IPS DF 4.7 (cell line): ENCODE measurements at regions not wholly inside any gene's neighbourhood (a gene's known extent, or its start where the extent isn't known, plus 50 kb on each side); places are given as distances from the start of the nearest gene placed in this dataset.

Experiments
- DNase-seq: peaks from one replicate; pipeline ENCODE4 v3.0.0-alpha.2; 2013; ENCODE audit warnings: low spot score; ENCODE audit errors: extremely low read depth

DNA sequence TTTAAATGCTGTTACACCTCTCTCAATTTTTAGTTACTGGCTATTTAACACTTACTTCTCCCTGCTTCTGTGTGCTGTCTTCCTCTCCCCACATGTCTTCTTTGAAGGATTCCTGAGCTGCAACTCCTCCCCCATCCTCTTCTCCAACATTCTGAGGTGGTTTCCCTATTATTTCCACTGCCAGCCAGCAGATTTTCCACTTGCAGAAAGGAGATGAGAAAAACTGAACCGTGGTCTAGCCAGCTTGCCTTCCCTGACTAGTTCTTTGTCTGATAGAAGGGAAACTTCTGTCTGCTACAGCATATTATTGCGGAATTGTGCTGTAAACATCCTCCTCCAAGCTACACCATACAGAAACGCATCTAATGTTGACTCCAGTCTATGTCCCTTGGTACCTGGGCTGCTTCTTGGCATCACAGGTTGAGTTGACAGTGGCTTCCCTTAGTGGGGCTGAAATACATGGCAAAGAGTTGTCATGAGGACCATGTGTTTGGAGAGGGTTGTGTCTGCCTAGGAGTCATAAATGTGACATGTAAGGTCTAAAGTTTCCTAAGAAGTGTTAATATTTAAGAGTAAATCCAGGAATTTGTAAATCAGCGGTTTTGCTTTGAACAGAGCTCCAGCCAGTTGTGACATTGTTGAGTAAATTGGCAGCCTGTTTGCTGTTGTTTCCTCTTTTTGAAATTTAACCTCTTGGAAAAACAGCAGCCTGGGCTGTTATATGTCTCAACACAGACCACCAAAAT is 68.3 kb upstream of the RND3 start:
- DNase-seq, result no peak

- DNase-seq, result no peak
Observed at GRCh38 chr2:150554046-150554445, 66.6 kb upstream of the RND3 start.

DNA sequence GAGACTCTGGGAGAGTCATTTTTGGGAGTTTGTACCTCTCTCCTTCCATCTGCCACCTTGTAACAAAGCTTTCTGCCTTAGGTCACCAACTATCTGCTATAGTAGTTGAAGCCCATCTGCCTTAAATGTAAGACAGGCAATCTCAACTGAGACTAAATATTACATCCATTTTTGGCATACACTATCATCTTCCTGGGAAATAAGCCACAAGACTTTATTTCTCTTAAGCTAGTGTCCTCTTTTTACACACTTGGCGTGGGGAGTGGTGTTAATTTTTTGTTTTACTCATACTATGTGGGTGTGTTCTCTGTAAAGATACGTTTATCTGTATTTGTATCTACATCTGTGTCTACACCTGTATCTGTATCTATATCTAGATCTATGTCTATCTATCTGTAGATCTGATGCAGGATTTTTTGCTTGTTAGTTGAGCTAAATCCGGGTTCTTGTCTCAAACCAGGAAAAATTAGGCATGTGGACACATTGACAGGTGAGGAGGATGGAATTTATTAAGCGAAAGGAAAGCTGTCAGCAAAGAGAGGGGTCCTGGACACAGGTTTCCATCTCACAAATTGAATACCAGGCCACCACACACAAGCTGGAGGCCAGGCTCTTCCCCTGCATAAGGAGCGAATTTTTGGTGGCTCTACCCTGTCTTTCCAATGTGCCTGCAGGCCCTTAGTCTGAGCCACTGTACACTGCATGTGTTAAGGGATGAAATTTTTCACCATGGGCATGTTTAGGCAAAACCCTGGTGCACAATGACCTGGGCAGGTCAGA is 64.8 kb upstream of the RND3 start:
- no peak for DNase-seq

GRCh38 chr2:150549381-150549780 is 61.9 kb upstream of the RND3 start:
- DNase-seq, result no peak

DNA sequence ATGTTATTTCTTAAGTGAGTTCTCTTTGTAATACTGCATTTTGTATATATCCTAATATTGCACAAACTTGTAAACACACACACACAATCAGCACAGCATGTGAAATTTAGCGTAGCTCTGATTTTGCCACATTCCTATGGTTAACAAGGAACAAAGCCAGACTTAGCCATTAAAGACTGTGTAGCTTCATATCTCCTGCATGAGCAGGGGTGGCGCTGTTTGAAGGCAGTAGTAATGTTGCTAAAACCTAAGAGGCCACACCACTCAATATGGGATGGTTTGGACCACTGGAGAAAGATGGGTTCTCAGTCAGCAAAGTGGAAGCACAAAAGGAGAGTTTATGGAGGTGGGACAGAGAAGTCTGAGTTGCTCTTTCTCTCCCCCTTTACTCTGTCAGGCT is 61.1 kb upstream of the RND3 start:
- DNase-seq, result no peak

DNA sequence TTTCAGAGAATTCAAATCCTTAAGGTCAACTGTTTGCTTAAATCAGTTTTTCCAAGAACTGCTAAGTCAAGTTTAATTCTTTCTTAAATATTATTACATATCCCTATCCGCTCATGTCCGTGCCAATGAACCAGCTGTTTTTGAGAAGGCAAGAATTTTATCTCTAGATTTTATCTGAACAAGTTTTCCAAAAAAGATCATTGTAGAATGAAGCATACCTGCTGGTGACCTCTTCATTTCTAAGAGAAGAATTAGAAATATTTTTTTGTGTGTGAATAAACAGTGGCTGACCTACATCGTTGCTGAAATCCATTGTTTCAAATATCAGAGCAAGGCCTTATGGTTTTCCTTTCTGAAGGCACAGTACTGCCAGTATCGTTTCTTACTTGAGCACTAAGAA is 58.4 kb upstream of the RND3 start:
- DNase-seq, result no peak

DNA sequence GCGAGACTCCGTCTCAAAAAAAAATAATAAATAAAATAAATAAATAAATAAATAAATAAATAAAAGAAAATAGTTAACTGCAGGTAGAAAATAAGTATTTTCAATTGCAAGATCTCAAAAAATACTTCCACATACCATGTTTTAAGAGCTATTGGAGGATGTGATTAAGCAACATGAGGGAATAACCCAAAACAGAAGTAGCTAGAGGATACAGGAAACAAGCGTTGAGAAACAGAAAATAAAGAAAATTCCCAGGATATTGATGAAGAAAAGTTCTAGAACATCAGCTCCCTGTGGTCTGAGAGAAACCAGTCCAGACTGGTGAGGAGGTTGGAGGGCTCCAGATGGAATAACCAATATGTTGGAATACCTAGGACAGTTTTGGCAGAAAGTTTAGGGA is 57.3 kb upstream of the RND3 start:
- DNase-seq, result no peak

DNA sequence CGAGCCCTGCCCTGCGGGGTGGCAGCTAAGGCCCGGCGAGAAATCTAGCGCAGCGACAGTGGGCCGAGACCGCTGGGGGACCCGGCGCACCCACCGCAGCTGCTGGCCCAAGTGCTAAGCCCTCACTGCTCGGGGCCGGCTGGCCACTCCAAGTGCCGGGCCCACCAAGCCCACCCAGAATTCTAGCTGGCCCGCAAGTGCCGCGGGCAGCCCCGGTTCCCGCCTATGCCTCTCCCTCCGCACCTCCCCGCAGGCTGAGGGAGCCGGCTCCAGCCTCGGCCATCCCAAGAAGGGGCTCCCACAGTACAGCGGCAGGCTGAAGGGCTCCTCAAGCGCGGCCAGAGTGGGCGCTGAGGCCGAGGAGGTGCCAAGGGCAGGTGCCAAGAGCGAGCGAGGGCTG is 55.2 kb upstream of the RND3 start:
- DNase-seq, result no peak

GRCh38 chr2:150542172-150542571 is 54.7 kb upstream of the RND3 start:
- no peak for DNase-seq

DNA sequence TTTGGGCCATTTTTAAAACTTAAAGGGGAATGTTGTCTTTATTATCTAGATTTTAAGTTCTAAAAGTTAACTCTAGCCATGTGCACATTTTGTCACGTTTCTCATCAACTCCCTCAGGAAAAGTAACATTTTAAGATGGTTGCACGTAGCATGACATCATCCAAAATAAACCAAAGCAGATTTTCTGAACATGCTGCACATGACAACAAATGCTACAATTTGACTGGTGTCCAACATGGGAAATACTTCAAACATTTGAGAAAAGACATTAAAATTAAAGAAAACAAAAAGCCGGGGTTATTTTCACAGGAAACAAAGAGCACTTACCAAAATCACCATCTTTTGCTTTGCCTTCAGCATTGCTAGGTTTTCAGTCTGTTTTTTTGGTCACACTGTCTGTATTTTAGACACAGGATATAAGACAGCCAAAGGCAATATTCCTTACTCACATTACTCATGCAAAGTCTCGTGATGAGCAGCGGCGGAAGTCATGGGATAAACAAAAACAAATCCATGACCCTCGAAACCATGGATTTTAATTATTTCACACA is 51.3 kb upstream of the RND3 start:
- no peak for DNase-seq
